CD4-positive, alpha-beta T cell treated with Interleukin-2 at 100 ng/mL for 4 hours (primary cell): ENCODE measurements at regions not wholly inside any gene's neighbourhood (a gene's known extent, or its start where the extent isn't known, plus 50 kb on each side); places are given as distances from the start of the nearest gene placed in this dataset.

Source experiments
- DNase-seq: peaks from one replicate; pipeline ENCODE4 v3.0.0-alpha.2; 2020; ENCODE audit warnings: low spot score

GRCh38 chr19:30783936-30784335 is 411.8 kb downstream of the ZNF536 start:
- DNase-seq, result no peak

- no peak for DNase-seq
These were observed 411.0 kb downstream of the ZNF536 start for GRCh38 chr19:30783212-30783611.

GRCh38 chr19:30781519-30781918 is 409.3 kb downstream of the ZNF536 start:
- DNase-seq, result no peak

GRCh38 chr19:30781047-30781446 is 408.9 kb downstream of the ZNF536 start:
- no peak for DNase-seq

- no peak for DNase-seq
These were observed 408.3 kb downstream of the ZNF536 start for GRCh38 chr19:30780456-30780855.

- no peak for DNase-seq
These were observed 407.8 kb downstream of the ZNF536 start for GRCh38 chr19:30780032-30780431.

- DNase-seq, result no peak
These were observed 407.0 kb downstream of the ZNF536 start for GRCh38 chr19:30778961-30779715.

GRCh38 chr19:30778061-30778460 is 405.9 kb downstream of the ZNF536 start:
- DNase-seq, result no peak

- DNase-seq, result no peak
These were observed 403.8 kb downstream of the ZNF536 start for GRCh38 chr19:30775956-30776355.

GRCh38 chr19:30774252-30774766 is 402.1 kb downstream of the ZNF536 start:
- DNase-seq, result no peak

- DNase-seq, result no peak
These were observed 390.5 kb downstream of the ZNF536 start for GRCh38 chr19:30762651-30763050.

- DNase-seq, result no peak
These were observed 387.8 kb downstream of the ZNF536 start for GRCh38 chr19:30760014-30760413.

GRCh38 chr19:30757837-30758617 is 385.8 kb downstream of the ZNF536 start:
- DNase-seq, result no peak

- DNase-seq, result no peak
These were observed 385.1 kb downstream of the ZNF536 start for GRCh38 chr19:30757104-30757836.

- no peak for DNase-seq
These were observed 383.4 kb downstream of the ZNF536 start for GRCh38 chr19:30755581-30755980.

GRCh38 chr19:30754162-30754561 is 382.0 kb downstream of the ZNF536 start:
- no peak for DNase-seq

- no peak for DNase-seq
These were observed 380.7 kb downstream of the ZNF536 start for GRCh38 chr19:30752876-30753275.

GRCh38 chr19:30752201-30752600 is 380.0 kb downstream of the ZNF536 start:
- DNase-seq, result no peak

GRCh38 chr19:30745476-30745985 is 373.3 kb downstream of the ZNF536 start:
- no peak for DNase-seq

- no peak for DNase-seq
These were observed 372.7 kb downstream of the ZNF536 start for GRCh38 chr19:30744741-30745475.

- no peak for DNase-seq
These were observed 371.5 kb downstream of the ZNF536 start for GRCh38 chr19:30743702-30744101.

GRCh38 chr19:30743011-30743410 is 370.8 kb downstream of the ZNF536 start:
- DNase-seq, result no peak
